G401.6 (cell line): ENCODE measurements at regions not wholly inside any gene's neighbourhood (a gene's known extent, or its start where the extent isn't known, plus 50 kb on each side); places are given as distances from the start of the nearest gene placed in this dataset.

ENCODE experiments used
- FAIRE-seq: peaks from 2 replicates; lab custom pipeline; 2012; peaks lifted over from hg19 to GRCh38; lab: Jason Lieb, UNC

GRCh38 chr20:11217326-11218172, 543.8 kb upstream of the JAG1 start:
- FAIRE-seq: no peak

- no peak for FAIRE-seq
Observed at GRCh38 chr20:11218173-11218680, 544.4 kb upstream of the JAG1 start.

DNA sequence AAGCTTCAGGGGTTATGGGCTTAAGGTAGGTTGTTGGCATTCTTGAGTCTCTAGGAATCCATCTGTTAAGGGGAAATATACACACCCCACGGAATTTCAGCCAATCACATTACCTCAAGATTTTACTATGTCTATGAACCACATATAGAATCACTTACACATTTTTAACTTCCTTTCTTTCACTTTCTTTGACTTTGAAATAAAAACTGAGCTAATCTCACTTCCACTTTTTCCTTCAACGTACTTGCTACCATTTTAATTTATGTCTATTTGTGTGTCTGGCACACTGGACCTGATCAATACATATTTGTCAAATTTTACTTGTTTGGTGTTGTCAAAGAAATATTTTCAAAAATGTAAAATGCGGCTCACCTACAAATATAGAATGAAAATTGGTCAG, 545.4 kb upstream of the JAG1 start:
- no peak for FAIRE-seq

DNA sequence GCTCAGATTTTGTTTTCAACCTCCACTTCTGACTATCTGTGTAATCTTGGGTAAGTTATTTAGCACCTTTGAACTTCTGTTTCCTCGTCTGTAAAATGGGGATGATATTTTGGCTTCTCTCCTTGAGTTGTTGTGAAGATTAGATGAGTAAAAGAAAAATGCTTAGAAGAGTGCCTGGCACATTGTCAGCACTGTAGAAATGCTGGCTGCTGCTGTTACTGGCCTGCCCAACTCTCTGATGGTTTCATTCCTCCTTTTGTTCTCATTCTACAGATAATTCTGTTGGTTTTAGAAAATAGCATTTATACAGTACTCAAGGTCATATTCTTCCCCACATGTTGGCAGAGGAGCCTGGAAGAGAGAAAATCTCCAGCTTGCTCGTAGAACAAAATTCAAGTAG, 547.2 kb upstream of the JAG1 start:
- FAIRE-seq: no peak

- FAIRE-seq: no peak
Observed at GRCh38 chr20:11222243-11222642, 548.4 kb upstream of the JAG1 start.

GRCh38 chr20:11227602-11228001, 553.8 kb upstream of the JAG1 start:
- FAIRE-seq: no peak

GRCh38 chr20:11229772-11230171, 556.0 kb upstream of the JAG1 start:
- no peak for FAIRE-seq

GRCh38 chr20:11230999-11231398, 557.2 kb upstream of the JAG1 start:
- FAIRE-seq: no peak

- FAIRE-seq: no peak
Observed at GRCh38 chr20:11231742-11232648, 558.2 kb upstream of the JAG1 start.

DNA sequence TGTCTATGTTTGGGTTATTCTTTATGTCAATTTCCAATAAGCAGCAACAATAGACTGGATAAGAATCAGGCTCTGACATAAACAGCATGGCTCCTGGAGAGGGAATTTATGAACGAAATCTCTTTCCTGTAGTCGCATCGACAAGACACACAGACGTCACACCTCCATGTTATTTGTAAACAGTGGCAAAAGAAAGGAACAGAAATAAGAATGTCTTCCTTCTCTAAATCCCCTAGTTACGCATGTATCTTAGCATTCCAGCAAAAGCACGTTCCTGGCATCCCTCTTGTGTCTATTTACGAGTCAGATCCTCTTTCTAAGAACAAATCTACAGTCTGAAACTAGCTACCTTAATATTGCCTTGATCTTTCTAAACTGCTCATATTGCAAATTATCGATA, 559.1 kb upstream of the JAG1 start:
- FAIRE-seq: no peak

DNA sequence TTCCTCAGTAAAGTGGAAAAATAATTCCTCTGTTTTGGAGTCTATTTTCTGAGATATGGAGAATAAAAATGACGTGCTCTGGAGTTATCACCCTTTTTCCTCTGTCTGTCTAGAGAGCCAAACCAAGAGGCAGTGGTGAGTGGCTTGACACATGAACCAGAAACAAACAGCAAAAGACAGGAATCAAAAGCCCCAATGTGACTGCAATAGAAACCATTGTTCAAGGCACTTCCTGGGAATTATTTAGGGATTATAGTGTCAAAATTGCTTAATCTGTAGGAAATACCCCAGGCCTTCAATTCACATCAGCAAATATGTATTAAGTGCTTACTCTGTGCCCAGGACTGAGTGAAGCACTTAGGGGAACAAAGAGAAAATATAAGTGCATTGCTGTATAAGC, 560.4 kb upstream of the JAG1 start:
- FAIRE-seq: no peak

DNA sequence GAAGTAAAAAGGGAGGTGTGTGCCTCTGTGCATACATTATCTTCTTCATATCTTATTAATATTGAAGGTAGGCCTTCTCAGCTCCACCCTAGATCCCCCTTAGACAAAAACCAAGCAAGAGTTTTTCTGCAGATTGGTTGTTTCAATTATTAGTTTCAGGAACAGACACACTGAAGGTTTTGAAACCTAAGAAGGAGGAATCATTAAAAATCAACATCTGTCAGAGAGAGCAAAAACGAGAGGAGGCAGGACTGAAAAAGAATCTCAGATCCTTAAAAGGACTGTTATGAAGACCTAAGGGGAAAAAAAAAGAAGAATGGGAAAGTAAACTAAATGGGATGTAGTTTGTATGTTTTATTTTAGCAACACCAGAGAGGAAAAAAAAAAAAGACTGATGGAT, 560.8 kb upstream of the JAG1 start:
- no peak for FAIRE-seq

DNA sequence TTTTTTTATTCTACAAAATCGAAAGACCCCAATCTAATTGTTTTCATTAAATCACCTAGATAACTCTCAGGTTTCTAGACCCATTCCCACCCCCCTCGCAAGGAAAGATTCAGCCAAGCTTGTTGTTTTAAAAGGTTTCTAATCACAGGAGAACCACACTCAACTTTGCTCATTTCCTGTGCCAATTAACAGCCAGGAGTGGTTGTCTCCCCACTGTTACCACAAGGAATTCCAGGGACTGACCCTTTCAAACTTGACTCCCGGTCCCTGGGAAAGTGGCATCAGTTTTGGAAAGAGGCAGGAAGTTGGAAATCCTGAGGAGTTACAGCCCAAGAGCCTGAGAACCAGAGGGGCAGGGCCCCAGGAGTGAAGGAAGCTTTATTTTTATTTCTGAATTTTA, 561.3 kb upstream of the JAG1 start:
- no peak for FAIRE-seq

GRCh38 chr20:11242320-11242719, 568.5 kb upstream of the JAG1 start:
- FAIRE-seq: no peak

DNA sequence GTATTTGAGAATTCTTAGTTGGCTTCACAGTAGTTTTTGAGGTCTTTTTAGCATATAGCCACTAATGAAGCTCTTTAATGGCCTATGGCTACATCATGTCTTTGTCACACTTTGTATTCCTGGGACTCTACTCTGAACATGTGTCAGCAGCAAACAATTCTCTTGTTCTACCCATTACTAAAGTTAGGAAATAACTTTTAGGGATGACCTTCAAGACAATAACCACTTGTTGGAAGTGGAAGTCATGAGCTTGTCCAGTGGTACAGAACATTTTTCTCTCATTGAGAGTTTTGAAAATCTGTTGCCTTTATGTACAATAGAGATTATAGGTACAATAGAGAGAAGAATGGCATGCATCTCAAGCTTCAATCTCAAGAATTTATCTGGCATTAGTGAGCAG, 571.6 kb upstream of the JAG1 start:
- FAIRE-seq: no peak

- FAIRE-seq: no peak
Observed at GRCh38 chr20:11246251-11246775, 572.5 kb upstream of the JAG1 start.

- FAIRE-seq: no peak
Observed at GRCh38 chr20:11247046-11248010, 573.5 kb upstream of the JAG1 start.

DNA sequence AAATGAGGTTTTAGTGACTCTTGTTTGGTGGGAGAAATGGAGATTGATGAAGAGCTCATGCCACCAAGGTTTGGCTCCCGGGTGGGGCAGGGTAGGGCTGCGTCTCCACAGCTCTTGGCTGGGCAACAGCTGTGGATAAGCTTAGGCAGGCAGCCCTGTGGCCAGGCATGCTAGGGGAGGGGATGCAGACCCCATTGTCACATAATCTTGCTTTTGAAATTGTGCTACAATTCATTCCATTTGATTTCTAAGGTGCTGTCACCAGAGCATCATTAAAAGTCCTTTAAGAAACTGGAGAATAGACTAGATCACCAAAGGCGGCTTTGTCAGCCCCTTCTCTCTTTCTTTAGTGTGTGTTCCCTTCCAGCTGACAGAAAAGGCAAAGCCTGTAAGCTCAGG, 574.2 kb upstream of the JAG1 start:
- no peak for FAIRE-seq

- no peak for FAIRE-seq
Observed at GRCh38 chr20:11248687-11249638, 575.2 kb upstream of the JAG1 start.

GRCh38 chr20:11249683-11250082, 575.9 kb upstream of the JAG1 start:
- no peak for FAIRE-seq

GRCh38 chr20:11252447-11252846, 578.6 kb upstream of the JAG1 start:
- FAIRE-seq: no peak
